IPS-18c (cell line): ENCODE measurements at regions not wholly inside any gene's neighbourhood (a gene's known extent, or its start where the extent isn't known, plus 50 kb on each side); places are given as distances from the start of the nearest gene placed in this dataset.
"Not testable (repeated sequence)": the region's sequence is repeated elsewhere in the genome, so short reads cannot be mapped to it uniquely, and the experiment has no call there.

Source experiments
- H3K4me3 ChIP-seq: 2 replicates; pipeline ENCODE4 v1.7.0; 2013; ENCODE audit warnings: low read depth, mild to moderate bottlenecking, low read length, moderate library complexity; ENCODE audit not compliant: insufficient read depth
- H3K9me3 ChIP-seq: one replicate; pipeline ENCODE4 v1.6.1; 2013; ENCODE audit warnings: mild to moderate bottlenecking, low read length, moderate library complexity; ENCODE audit not compliant: control insufficient read depth, insufficient read depth

- not testable (repeated sequence) for H3K9me3 ChIP-seq, H3K4me3 ChIP-seq
Observed at GRCh38 chr22:23451452-23452230, 128.4 kb downstream of the IGLL1 start.

GRCh38 chr22:23450821-23451220 lies 129.3 kb downstream of the IGLL1 start:
- not testable (repeated sequence) for H3K4me3 ChIP-seq, H3K9me3 ChIP-seq

GRCh38 chr22:23450434-23450795 lies 129.7 kb downstream of the IGLL1 start:
- H3K4me3 ChIP-seq, result no peak overlapping the region
- H3K9me3 ChIP-seq, result no peaks in the 10 kb centered on the region

GRCh38 chr22:23449748-23450433 lies 130.2 kb downstream of the IGLL1 start:
- not testable (repeated sequence) for H3K4me3 ChIP-seq, H3K9me3 ChIP-seq

- H3K9me3 ChIP-seq, H3K4me3 ChIP-seq: not testable (repeated sequence)
Observed at GRCh38 chr22:23448499-23449288, 131.4 kb downstream of the IGLL1 start.

- no peaks in the 10 kb centered on the region for H3K9me3 ChIP-seq
- H3K4me3 ChIP-seq, result no peak overlapping the region
Observed at GRCh38 chr22:23446796-23447350, 133.2 kb downstream of the IGLL1 start.

GRCh38 chr22:23446194-23446593 lies 133.9 kb downstream of the IGLL1 start:
- H3K9me3 ChIP-seq, H3K4me3 ChIP-seq: not testable (repeated sequence)

GRCh38 chr22:23443905-23444304 lies 136.2 kb downstream of the IGLL1 start:
- H3K4me3 ChIP-seq, H3K9me3 ChIP-seq: not testable (repeated sequence)

GRCh38 chr22:23439581-23439980 lies 140.5 kb downstream of the IGLL1 start:
- not testable (repeated sequence) for H3K4me3 ChIP-seq, H3K9me3 ChIP-seq

- no peak overlapping the region for H3K4me3 ChIP-seq
- H3K9me3 ChIP-seq, result no peaks in the 10 kb centered on the region
Observed at GRCh38 chr22:23438216-23438615, 141.9 kb downstream of the IGLL1 start.

- no peak overlapping the region for H3K4me3 ChIP-seq
- no peaks in the 10 kb centered on the region for H3K9me3 ChIP-seq
Observed at GRCh38 chr22:23437779-23438178, 142.3 kb downstream of the IGLL1 start.

GRCh38 chr22:23437107-23437395 lies 143.0 kb downstream of the IGLL1 start:
- H3K4me3 ChIP-seq, H3K9me3 ChIP-seq: not testable (repeated sequence)

- H3K4me3 ChIP-seq, H3K9me3 ChIP-seq: not testable (repeated sequence)
Observed at GRCh38 chr22:23436354-23437106, 143.6 kb downstream of the IGLL1 start.

- not testable (repeated sequence) for H3K9me3 ChIP-seq, H3K4me3 ChIP-seq
Observed at GRCh38 chr22:23435186-23435585, 144.9 kb downstream of the IGLL1 start.

GRCh38 chr22:23434198-23434830 lies 145.8 kb downstream of the IGLL1 start:
- not testable (repeated sequence) for H3K4me3 ChIP-seq, H3K9me3 ChIP-seq

- not testable (repeated sequence) for H3K9me3 ChIP-seq, H3K4me3 ChIP-seq
Observed at GRCh38 chr22:23433127-23434005, 146.7 kb downstream of the IGLL1 start.
